OCI-LY3 (cell line): ENCODE measurements at regions not wholly inside any gene's neighbourhood (a gene's known extent, or its start where the extent isn't known, plus 50 kb on each side); places are given as distances from the start of the nearest gene placed in this dataset.

Source experiments
- H2AFZ ChIP-seq: fragments of 200-600, 300-600 bp; shearing (Covaris generic); 2 replicates; pipeline ENCODE4 v1.6.0; 2014; ENCODE audit warnings: antibody characterized with exemption, low read depth, low read length
- H3K27ac ChIP-seq: fragments of 200-600, 300-600 bp; sonication (generic); 2 replicates; pipeline ENCODE4 v1.5.1; 2014; ENCODE audit warnings: mild to moderate bottlenecking, low read length, moderate library complexity, mixed read lengths
- H3K27me3 ChIP-seq: fragments of 200-600, 300-600 bp; sonication (generic); 2 replicates; pipeline ENCODE4 v1.6.1; 2014; ENCODE audit warnings: low read depth, low read length, mixed read lengths
- H3K36me3 ChIP-seq: fragments of 200-600, 300-600 bp; sonication (generic); replicated peaks from 2 replicates; pipeline ENCODE3; 2014; ENCODE audit warnings: low read depth, low read length, mixed read lengths
- H3K4me1 ChIP-seq: fragments of 300-600, 200-600 bp; sonication (generic); 2 replicates; pipeline ENCODE4 v1.6.1; 2014; ENCODE audit warnings: low read length, mixed read lengths
- H3K4me2 ChIP-seq: fragments of 200-600, 300-600 bp; sonication (generic); 2 replicates; pipeline ENCODE4 v1.6.1; 2014; ENCODE audit warnings: low read length, mixed read lengths
- H3K4me3 ChIP-seq: fragments of 300-600, 200-600 bp; sonication (generic); 2 replicates; pipeline ENCODE4 v1.5.1; 2014; ENCODE audit warnings: antibody characterized with exemption, mild to moderate bottlenecking, low read length, moderate library complexity
- H3K79me2 ChIP-seq: fragments of 300-600, 200-600 bp; shearing (Covaris generic); 2 replicates; pipeline ENCODE4 v1.6.1; 2014; ENCODE audit warnings: mild to moderate bottlenecking, low read length, mixed read lengths
- H3K9ac ChIP-seq: fragments of 300-600, 200-600 bp; shearing (Covaris generic); 2 replicates; pipeline ENCODE4 v1.6.0; 2014; ENCODE audit warnings: mild to moderate bottlenecking, low read length, moderate library complexity
- H3K9me3 ChIP-seq: fragments of 200-600, 300-600 bp; shearing (Covaris generic); 2 replicates; pipeline ENCODE4 v1.6.1; 2014; ENCODE audit warnings: low read length, mixed read lengths; ENCODE audit not compliant: insufficient read depth
- H4K20me1 ChIP-seq: fragments of 200-600, 300-600 bp; sonication (generic); 2 replicates; pipeline ENCODE4 v1.6.1; 2016; ENCODE audit warnings: low read length, mixed read lengths; ENCODE audit not compliant: insufficient read depth
- CTCF ChIP-seq: fragments of 200-600, 300-600 bp; sonication (generic); IDR thresholded peaks from 2 replicates; pipeline ENCODE4 v1.5.1; 2014; ENCODE audit warnings: antibody characterized with exemption, low read length, low read depth
- EZH2phosphoT487 ChIP-seq: fragments of 200-600 bp; shearing (Covaris generic); IDR thresholded peaks from 2 replicates; pipeline ENCODE4 v1.6.1; 2018; ENCODE audit warnings: antibody characterized with exemption, mixed run types, low read depth

GRCh38 chr2:217706513-217706912 is 296.3 kb downstream of the TNS1 start:
- no peak for TF ChIP-seq CTCF
- no peak for TF ChIP-seq EZH2phosphoT487
- Histone ChIP-seq H3K9me3 (no peaks in the 10 kb centered on the region), H4K20me1 (no peaks in the 10 kb centered on the region), H3K27ac (no peak overlapping the region), H3K79me2 (no peaks in the 10 kb centered on the region), H3K36me3 (no peaks in the 10 kb centered on the region), H3K4me3 (no peak overlapping the region), H3K4me2 (no peak overlapping the region), H3K27me3 (peaks cover 34% of the 10 kb centered on the region), H2AFZ (no peak overlapping the region), H3K9ac (no peak overlapping the region), H3K4me1 (no peaks in the 10 kb centered on the region)

DNA sequence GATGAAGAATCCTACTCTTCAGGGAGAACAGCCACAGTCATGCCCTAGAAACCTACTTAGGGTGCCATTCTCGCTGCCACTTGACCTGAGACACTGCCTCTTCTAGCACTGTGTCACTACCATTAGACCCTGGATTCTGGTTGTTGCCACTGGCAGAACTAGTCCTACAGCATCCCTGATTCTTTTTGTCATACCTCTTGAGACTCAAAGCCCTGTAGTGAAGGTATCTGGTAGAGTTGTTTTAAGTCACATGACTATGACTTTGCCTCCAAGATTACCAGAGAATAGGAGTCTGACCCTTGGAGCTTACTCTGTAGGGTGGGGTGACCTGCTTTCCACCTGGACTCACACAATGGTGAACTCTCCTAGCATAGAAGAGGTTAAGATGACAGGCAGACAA is 296.7 kb downstream of the TNS1 start:
- Histone ChIP-seq H3K4me2 (no peak overlapping the region), H4K20me1 (no peaks in the 10 kb centered on the region), H3K4me3 (no peak overlapping the region), H2AFZ (no peak overlapping the region), H3K9ac (no peak overlapping the region), H3K9me3 (no peaks in the 10 kb centered on the region), H3K4me1 (no peaks in the 10 kb centered on the region), H3K27me3 (peaks cover 34% of the 10 kb centered on the region), H3K36me3 (no peaks in the 10 kb centered on the region), H3K27ac (no peak overlapping the region), H3K79me2 (no peaks in the 10 kb centered on the region)
- TF ChIP-seq CTCF, result no peak
- TF ChIP-seq EZH2phosphoT487, result no peak

DNA sequence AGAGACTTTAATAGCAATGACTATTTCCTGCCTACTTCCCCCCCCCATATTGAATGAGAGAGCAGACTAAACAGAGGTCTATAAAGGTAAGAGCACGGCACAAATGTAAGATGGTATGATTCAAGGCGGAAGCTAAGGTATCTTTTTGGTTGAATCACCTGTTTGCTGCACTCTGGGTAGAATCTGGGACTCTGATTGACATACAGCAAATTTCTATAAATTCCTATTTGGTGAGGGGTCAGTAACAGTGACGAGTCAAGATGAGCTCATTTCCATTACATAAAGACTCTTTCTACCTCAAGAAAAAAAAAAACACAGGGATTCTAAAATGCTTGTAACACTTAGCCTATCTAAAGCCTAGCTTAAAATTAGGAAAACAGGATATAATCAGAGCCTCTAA is 297.3 kb downstream of the TNS1 start:
- no peaks in the 10 kb centered on the region for H3K9me3 ChIP-seq
- H4K20me1 ChIP-seq, result no peaks in the 10 kb centered on the region
- H2AFZ ChIP-seq, result no peak overlapping the region
- H3K4me3 ChIP-seq, result no peak overlapping the region
- H3K79me2 ChIP-seq, result no peaks in the 10 kb centered on the region
- no peak overlapping the region for H3K9ac ChIP-seq
- no peaks in the 10 kb centered on the region for H3K4me1 ChIP-seq
- H3K27me3 ChIP-seq, result peaks cover 31% of the 10 kb centered on the region
- H3K36me3 ChIP-seq, result no peaks in the 10 kb centered on the region
- no peak overlapping the region for H3K4me2 ChIP-seq
- H3K27ac ChIP-seq, result no peak overlapping the region
- no peak for TF ChIP-seq EZH2phosphoT487
- TF ChIP-seq CTCF, result no peak

DNA sequence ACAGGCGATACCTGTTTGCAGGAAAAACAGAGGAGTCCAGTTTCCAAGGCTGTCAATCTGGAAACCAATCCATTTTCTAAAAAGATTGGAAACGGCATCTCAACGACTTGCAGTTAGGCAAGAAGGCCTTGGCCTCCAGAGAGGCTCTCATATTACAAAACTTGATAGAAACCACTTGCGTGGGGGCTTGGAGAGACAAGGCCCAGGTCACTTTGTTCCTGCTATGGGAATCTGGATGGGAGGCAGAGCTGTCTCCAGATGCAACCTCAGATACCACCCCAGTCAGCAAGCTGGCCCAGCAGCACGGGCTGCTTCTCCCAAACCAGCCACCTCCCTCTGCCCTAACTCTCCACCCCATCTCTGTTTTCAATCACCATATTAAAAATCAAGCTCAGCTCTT is 298.8 kb downstream of the TNS1 start:
- H3K9me3 ChIP-seq, result no peaks in the 10 kb centered on the region
- no peak overlapping the region for H2AFZ ChIP-seq
- peaks cover 24% of the 10 kb centered on the region; the same call in 1 of the 2 replicates for H3K27me3 ChIP-seq
- H3K4me3 ChIP-seq, result no peak overlapping the region
- no peaks in the 10 kb centered on the region for H4K20me1 ChIP-seq
- H3K27ac ChIP-seq, result no peak overlapping the region
- no peaks in the 10 kb centered on the region for H3K36me3 ChIP-seq
- H3K4me1 ChIP-seq, result no peaks in the 10 kb centered on the region
- H3K79me2 ChIP-seq, result no peaks in the 10 kb centered on the region
- TF ChIP-seq CTCF, result no peak
- no peak overlapping the region for H3K9ac ChIP-seq
- H3K4me2 ChIP-seq, result no peak overlapping the region
